GM18517 (cell line): ENCODE measurements at regions not wholly inside any gene's neighbourhood (a gene's known extent, or its start where the extent isn't known, plus 50 kb on each side); places are given as distances from the start of the nearest gene placed in this dataset.
"Not testable (repeated sequence)": the region's sequence is repeated elsewhere in the genome, so short reads cannot be mapped to it uniquely, and the experiment has no call there.

Experiments
- ATAC-seq: cut with Tn5 transposase; IDR thresholded peaks from one replicate; pipeline ENCODE4 v1.9.1; 2021; ENCODE audit warnings: mild to moderate bottlenecking, moderate library complexity; ENCODE audit not compliant: unreplicated experiment

DNA sequence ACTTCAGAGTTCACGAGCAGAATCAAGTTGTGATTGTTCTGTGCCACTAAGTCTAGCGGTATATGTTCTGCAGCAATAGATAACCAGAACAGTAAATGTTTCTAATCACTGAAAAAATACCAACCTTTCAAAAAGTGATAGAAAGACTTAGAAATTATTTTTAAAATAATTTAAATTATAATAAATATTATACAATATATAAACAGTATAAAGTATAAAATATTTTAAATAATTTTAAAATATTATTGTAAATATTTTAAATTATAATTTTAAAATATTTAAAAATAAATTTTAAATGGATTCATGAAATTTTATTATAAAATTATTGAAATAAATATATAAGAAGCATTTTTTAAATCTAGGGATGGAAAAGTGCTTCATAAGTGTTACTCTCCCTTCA lies 126.3 kb upstream of the ID2 start:
- no peak for ATAC-seq

DNA sequence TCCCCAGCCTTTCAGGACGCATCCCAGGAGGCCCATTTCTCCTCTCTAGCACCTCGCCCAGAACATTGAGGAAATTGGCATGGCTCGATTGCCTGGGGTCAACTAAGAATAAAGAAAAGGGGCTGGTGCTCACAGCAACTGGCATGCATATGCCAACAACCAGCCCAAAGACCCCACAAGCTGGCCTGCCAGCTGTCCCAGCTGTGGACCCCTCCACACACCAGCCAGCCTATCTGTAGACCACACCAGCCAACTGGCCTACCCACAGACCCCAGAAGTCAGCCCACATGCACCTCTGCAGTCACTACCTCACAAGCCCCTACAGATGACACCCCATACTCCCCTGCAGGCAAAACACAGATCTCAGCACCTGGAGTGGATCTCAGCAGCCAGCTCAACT lies 123.8 kb upstream of the ID2 start:
- ATAC-seq = no peak

DNA sequence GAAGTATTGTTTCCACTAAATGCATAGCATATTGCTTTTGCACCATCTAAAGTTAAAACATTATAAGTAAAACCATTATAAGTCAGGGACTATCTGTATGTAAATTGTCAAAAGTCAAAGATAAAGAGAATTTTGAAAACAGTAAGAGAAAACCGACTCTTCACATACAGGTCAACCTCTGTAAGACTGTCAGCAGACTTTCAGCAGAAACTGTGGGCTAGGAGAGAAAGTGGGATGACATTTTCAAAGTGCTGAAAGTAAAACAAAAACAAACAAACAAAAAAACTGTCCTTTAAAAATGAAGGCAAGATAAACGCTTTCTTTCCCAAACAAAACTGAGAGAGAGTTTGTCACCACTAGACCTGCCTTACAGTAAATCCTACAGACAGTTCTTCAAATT lies 122.9 kb upstream of the ID2 start:
- no peak for ATAC-seq

DNA sequence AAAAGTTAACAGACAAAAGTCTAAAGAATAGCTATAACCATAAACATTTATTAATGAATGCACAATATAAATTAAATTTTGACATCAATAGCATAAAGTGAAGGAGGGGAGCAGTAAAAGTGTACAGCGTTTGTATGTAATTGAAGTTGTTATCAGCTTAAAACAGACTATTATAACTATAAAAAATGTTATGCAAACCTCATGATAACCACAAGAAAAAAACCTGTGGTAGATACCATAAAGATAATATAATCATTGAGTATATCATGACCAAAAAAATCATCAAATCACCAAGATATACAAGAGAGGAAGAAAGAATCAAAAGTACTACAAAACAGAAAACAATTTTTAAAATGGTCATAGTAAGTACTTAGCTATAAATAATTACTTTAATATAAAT lies 122.1 kb upstream of the ID2 start:
- ATAC-seq = no peak

DNA sequence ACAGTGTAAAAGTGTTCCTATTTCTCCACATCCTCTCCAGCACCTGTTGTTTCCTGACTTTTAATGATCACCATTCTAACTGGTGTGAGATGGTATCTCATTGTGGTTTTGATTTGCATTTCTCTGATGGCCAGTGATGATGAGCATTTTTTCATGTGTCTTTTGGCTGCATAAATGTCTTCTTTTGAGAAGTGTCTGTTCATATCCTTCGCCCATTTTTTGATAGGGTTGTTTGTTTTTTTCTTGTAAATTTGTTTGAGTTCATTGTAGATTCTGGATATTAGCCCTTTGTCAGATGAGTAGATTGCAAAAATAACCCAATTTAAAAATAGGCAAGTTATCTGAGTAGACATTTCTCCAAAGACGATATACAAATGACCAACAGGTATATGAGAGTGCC lies 120.2 kb upstream of the ID2 start:
- not testable (repeated sequence) for ATAC-seq

GRCh38 chr2:8563814-8564474 lies 117.9 kb upstream of the ID2 start:
- no peak for ATAC-seq

DNA sequence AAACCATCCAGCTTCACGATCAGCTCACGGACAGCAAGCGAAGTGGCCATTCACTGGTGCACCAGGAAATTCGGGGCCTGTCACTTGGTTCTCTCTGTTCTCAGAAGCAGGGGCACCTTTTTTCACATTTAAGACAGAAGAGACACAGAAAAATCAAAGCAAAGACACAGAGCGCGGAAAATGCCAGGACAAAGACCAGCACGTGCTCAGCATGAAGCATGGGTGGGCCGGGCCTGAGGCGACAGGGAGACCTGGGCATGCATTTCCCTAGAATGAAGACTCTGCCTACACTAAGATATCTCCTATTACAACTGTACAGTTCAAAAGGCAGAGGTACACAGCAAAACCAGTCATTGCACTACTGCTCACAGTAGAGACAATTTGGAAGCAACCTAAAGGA lies 117.4 kb upstream of the ID2 start:
- no peak for ATAC-seq

- no peak for ATAC-seq
These were observed 116.3 kb upstream of the ID2 start for GRCh38 chr2:8565399-8566154.

- ATAC-seq = no peak
These were observed 115.6 kb upstream of the ID2 start for GRCh38 chr2:8566155-8566670.

DNA sequence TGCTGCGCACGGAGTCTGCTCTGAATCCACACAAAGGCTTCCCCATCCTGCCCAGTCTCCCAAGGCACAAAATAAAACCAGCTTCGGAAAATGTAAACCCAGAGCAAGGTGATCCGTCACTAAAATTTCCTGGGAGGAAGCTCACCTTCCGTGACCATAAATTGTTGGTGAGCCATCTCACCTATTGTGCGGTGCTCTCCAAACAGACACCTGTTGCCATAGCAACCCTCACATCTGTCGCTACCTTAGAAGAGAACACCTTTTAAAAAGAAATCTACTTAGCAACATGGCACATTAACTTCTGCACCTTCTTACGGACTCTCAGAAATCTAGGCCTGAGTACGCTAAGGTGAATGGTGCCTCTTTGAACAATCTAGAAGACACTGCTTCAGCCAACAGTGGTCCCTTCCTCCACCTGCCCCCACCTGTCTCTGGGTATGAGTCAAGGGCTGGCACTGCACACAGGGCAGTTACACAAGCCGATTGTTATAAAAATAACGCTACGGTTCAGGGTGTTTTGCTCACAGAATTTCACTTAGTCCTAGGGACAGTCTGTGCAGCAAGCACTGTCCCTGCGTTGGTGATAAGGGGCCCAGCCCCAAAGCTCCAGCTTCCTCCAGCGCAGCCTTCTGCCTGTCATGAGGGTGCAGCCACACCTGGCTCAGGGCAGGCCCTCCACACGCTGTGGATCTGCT lies 114.9 kb upstream of the ID2 start:
- no peak for ATAC-seq

- no peak for ATAC-seq
These were observed 114.2 kb upstream of the ID2 start for GRCh38 chr2:8567469-8568260.

DNA sequence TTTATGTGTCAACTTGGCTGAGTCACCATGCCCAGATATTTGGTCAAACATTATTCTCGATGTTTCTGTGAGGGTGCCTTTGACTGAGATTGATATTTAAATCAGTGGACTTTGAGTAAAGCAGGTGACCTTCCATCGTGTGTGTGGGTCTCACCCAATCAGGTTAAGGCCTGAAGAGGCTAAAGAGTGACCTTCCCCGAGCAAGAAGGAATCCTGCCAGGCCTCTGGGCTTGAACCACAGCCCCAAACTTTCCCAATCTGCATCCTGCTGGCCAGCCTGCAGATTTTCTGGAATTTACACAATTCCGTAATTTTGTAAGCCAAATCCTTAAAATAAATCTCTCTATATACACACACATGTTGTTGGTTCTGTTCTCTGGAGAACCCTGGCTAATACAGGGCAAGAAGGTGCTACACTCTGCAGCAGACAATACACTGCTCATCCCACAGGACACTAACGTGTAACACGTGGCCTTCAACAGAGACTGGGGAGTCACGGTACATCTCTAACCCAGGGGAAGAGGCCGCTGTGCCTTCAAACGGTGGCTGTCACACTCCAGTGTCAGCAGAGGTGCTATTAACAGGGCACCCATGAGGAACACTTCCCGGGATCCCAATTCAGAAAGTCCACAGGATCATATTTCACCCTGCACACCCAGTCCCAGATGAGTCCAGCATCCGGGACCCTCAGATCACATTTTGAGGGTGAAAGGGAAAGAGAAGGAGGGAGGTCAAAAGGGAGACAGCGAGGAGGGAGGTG lies 113.1 kb upstream of the ID2 start:
- ATAC-seq = no peak

GRCh38 chr2:8569332-8569930 lies 112.4 kb upstream of the ID2 start:
- ATAC-seq = no peak

DNA sequence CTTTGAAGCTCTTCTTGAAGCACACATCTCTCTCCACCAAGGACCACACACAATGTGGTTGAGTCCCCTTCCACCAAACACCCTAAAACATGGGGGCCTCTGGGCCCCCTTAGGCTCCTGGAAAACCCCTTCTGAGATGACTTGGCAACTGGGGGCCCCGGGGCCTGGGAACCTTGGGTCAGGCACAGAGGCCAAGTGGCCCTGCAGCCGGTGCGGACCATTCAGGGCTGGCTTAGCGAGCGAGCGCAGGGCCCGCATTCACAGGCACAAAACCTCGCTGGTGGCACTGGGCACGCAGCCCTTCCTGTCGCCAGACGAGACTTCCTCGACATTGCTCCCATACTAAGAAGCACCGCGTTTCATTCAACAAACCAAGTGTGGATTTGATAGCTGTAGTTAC lies 111.2 kb upstream of the ID2 start:
- no peak for ATAC-seq

- ATAC-seq = no peak
These were observed 110.5 kb upstream of the ID2 start for GRCh38 chr2:8571301-8571791.

DNA sequence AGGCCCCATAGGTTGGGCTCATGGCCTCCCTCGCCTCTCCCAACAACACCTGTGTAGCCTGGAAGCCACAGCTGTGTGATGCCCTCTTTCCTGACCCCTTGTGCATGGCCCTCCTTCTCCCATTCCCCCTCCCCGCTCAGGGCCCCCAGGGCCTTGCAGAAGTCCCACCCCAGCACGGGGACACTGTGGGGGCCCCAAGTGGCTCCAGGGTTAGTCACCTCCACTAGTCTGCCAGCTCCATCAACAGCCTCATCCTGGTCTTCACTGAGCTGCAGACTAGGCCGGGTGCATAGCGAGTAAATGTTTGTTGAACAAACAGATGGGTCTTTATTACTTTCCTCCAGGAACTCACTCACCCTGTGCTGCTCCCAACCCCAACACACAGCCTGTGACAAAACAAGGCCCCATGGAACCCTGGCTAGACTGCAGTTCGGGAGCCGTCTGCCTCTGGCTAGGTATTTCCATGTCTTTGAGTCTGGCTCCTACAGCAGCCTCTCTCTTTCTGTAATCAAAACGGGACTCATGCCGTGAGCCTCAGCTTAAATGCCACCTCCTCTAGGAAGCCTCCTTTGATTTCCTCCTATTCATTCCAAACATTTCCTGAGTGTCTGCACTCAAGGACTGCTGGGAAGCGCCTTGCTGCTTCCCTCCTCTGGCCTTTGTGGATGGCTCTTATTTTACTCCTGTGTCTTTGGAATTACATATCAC lies 109.9 kb upstream of the ID2 start:
- ATAC-seq = no peak

DNA sequence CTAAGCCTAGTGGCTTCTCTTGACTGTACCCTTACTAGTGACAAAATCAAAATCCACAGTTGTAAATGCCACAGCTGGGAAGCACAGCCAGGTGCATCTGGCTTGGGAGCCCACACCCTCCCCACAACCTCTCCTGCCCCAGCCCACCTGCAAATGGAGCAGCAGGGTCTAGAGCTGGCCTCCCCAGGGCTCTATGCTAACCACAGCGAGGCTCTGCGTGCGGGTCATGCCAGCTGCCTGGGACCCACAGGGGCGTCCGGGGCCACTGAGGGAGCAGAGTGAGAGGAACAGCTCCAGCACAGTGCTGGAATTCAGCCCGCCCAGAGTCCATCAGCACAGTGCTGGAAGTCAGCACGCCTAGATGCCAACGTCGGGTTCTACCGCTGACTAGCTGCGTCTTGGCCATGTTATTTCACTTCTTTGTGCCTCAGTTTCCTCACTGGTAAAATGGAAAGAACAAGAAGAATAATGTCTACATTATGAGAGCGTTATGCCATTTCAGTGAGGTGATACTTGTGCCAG lies 109.1 kb upstream of the ID2 start:
- ATAC-seq = no peak

DNA sequence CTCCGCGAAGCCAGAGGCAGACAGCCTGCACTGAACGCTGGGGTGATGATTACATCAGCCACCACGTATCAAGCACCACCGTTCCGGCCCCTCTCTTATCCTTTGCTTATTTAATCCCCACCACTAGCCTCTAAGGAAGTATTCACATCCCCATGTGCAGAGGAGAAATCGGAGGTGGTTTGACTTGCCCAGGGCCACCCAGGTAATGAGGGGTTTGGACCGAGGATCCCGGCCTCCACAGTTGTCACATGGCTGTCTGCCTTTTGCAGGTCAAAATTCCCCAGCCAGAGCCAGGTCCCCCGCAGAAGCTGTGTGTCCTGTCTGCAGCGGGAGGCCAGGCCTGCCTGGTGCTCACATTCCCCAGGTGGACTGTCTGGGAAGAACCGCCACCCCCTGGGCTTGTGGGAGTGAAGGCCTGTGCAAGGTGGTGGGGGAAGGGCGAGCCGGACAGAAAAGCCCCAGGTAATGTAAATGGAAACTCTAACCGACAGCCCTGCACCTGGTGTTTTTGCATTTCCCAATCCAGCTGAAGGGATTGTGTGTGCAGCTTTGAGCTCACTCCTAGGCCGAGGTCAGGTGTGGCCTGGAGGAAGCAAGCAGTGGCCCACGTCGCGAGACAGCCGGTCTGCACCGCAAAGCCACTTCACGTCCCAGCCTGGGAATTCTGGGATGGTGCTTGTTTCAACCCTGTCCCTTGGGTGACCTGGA lies 108.5 kb upstream of the ID2 start:
- no peak for ATAC-seq

DNA sequence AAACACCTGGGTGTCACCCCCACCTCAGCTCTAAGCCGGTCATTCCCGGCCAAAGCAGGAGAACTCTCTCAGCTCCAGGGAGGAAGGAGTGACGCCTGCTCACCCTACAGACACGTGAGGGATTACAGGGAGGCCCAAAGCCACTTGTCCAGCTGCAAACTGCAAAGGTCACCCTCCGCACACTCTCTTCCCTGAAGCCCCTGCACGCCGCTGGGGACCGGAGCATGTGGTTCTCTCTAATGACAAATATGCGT lies 108.0 kb upstream of the ID2 start:
- ATAC-seq = no peak
